Activated T-cell treated with anti-CD3 and anti-CD28 coated beads, Interleukin-2, amount 50 U/mL, for 24 hours (primary cell): ENCODE measurements at regions not wholly inside any gene's neighbourhood (a gene's known extent, or its start where the extent isn't known, plus 50 kb on each side); places are given as distances from the start of the nearest gene placed in this dataset.
"Not testable (repeated sequence)": the region's sequence is repeated elsewhere in the genome, so short reads cannot be mapped to it uniquely, and the experiment has no call there.

Experiments used
- DNase-seq: peaks from one replicate; pipeline ENCODE4 v3.0.0-alpha.2; 2020
- H3K27ac Mint-ChIP-seq: 2 replicates; pipeline ENCODE4 v1.8.0; 2020; ENCODE audit warnings: mild to moderate bottlenecking, mixed read lengths
- H3K27me3 Mint-ChIP-seq: 2 replicates; pipeline ENCODE4 v1.8.0; 2020; ENCODE audit warnings: mixed read lengths
- H3K36me3 Mint-ChIP-seq: 2 replicates; pipeline ENCODE4 v1.8.0; 2020; ENCODE audit warnings: low read depth, mixed read lengths
- H3K4me1 Mint-ChIP-seq: 2 replicates; pipeline ENCODE4 v1.8.0; 2020; ENCODE audit warnings: low read depth, mixed read lengths
- H3K4me3 Mint-ChIP-seq: 2 replicates; pipeline ENCODE4 v1.8.0; 2020; ENCODE audit warnings: mild to moderate bottlenecking, moderate library complexity, mixed read lengths
- H3K9me3 Mint-ChIP-seq: 2 replicates; pipeline ENCODE4 v1.8.0; 2020; ENCODE audit warnings: mixed read lengths

DNA sequence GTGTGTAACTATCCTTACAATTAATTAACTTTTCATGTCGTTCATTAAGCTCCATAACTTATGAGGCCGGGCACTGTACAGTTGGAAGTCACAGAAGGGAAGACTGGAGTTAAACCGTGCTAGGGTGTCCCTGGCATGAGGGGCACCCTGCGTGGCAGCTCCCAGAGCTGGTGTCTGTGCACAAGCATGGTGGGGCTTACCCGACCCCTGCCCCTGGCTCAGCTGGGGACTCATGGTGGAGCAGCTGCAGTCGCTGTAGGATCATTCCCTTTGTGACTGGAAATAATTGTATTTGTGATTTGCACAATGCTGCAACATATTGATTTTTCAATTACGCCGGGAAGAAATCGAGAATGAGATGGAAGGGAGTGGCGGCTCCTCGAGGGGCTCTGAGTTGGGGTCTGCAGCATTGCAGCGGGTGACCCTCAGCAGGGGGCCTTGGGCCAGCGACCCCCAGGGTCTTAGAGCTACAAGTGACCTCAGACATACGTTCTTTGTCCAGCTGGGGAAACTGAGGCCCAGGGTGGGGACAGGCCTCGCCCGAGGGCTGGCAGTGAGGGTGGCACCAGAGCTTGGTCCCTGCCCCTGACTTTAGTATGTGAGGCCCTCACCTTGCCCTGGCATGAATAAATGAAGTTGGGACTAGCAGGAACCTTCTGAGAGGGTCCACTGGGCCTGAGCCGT lies 125.4 kb downstream of the KIF26A start:
- no peaks in the 10 kb centered on the region for H3K4me1 Mint-ChIP-seq

DNA sequence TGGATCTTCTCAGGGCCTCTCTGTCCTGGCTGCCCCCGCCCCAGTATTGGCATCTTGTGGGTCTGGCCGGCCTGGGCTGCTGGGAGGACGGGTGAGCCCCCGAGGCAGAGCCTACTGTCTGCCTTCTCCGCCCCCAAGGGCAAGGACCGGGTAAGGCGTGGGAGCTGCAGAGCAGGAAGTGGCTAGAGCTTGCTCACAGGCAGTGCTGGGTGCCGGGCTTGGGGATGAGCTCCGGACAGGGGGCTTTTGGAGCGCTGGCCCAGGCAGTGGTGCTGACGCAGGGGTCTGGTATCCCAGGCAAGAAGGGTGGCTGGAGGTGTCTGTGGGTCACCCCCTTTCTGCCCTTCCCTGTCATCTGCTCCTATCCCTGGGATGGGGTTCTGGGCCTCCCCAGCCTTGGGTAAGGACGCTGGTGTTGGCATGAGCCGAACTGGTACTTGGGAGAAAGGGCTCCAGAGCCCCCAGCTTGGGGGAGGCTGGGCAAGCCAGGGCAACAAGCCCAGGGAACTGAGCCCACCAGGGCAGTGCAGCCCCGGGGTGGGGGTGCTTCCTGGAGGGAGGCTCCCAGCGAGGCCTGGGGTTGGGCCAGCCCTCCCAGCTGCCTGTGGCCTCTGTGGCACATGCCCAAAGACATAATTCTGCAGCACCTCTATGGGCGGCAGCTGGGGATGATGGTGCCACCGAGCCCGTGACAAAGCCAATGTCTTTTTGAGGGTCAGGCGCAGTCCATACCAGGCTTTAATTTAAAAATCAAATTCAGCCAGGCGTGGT lies 126.3 kb downstream of the KIF26A start:
- Mint-ChIP-seq H3K27me3 (no peaks in the 10 kb centered on the region), H3K4me1 (no peaks in the 10 kb centered on the region), H3K4me3 (no peak overlapping the region), H3K36me3 (no peaks in the 10 kb centered on the region), H3K9me3 (peaks cover 3% of the 10 kb centered on the region), H3K27ac (no peak overlapping the region)
- DNase-seq = peak; percentile 11

More for the DNA sequence above, 125.4 kb downstream of the KIF26A start:
- Mint-ChIP-seq H3K9me3 (peaks cover 3% of the 10 kb centered on the region), H3K27ac (no peak overlapping the region), H3K27me3 (peaks cover 2% of the 10 kb centered on the region), H3K4me3 (no peak overlapping the region), H3K36me3 (no peaks in the 10 kb centered on the region)
- peak; percentile 11 for DNase-seq

DNA sequence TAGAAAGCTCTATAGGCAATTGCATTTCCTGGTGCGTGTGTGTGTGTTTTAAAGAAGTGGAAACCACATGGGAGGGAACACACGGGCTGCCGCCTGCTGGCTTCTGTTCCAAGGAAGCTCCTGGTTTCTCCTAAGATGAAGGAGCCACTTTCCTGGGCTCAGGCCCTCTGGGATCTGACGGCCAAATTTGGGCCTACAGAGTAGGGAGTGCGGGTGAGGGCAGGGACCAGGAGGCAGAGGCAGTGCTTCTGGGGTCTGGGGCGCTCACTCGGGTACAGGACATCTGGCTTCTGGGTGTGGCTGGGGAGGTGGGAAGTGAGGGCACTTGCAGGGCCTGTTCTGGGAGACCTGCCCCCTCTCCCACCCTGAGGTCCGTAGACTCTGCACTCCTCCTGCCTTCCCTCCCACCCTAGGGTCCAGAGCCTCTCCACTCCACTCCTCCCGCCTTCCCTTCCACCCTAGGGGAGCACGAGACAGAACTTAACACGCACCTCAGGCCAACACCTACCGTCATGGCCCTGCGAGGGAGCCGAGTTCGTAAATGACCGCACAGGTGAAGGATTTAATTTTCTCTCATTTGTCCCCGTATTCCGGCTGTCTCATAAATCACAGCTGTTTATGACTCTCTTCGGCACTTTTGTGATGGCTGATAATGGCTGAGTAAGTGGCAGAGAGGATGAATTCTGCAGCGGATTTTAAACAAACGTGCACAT lies 127.7 kb downstream of the KIF26A start:
- peak; percentile 19 for DNase-seq
- Mint-ChIP-seq H3K27me3 (no peaks in the 10 kb centered on the region), H3K36me3 (no peaks in the 10 kb centered on the region), H3K9me3 (no peaks in the 10 kb centered on the region), H3K4me3 (no peak overlapping the region), H3K27ac (no peak overlapping the region), H3K4me1 (no peaks in the 10 kb centered on the region)

DNA sequence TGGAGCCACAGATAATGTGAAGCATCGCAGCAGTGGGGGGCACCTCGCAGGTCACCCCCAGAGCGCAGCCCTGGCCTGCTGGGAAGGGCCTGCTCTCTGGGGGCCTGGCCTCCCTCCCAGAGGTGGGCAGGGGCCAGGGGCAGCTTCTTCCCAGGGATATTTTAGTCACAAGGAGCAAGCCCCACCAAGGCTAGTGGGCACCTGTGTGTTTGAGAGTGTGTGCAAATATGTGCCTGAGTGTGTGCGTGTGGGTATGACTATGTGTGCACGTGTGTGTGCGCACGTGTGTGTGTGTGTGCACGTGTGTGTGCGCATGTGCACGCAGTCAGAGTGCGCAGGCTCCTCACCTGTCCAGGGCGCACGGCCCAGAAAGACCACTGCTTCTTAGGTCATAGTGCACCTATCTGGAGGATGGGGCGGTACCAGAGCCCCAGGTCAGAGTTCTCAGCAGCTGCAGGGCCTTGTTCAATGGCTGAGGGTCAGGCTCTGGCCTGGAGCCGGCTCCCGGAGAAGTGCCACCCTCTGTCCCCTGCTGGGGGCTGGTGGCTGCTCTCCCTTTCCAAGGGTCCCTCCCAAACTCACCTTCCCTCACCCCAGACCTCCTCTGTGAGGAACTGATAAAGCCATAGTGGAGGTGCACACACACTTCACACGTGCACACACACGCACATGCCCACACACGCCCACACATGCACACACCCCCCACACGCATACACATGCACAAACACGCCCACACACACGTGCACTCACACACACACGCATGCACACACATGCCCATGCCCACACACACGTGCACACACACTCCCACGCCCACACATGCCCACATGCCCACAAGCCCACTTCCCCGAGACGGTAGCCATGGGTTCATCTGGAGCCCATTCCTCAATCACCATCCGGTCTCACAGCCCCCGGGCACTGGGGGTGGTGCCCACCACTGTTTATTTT lies 128.5 kb downstream of the KIF26A start:
- Mint-ChIP-seq H3K36me3 (no peaks in the 10 kb centered on the region), H3K4me3 (no peak overlapping the region), H3K4me1 (no peaks in the 10 kb centered on the region), H3K9me3 (no peaks in the 10 kb centered on the region), H3K27ac (no peak overlapping the region), H3K27me3 (no peaks in the 10 kb centered on the region)
- peak; percentile 12 for DNase-seq

DNA sequence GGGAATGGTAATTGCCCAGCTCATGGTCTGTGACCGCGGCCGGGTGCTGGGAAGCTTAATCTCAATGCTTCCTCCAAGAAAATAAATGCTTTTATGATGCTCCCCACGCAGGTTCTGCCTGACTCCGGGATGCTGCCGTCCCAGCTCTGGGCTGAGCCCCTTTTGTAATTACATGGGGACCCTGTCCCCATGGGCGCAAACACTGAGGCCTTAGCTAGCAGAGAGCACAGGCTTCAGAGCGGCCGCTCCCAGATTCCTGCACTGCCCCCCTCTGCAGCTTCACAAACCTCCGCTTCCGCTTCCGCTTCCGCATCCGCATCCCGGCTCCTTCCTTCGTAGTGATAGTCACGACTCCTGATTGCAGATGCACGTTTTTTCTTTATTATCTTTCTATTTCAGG lies 129.5 kb downstream of the KIF26A start:
- Mint-ChIP-seq H3K36me3 (no peaks in the 10 kb centered on the region), H3K27ac (no peak overlapping the region), H3K9me3 (no peaks in the 10 kb centered on the region), H3K4me1 (no peaks in the 10 kb centered on the region), H3K4me3 (no peak overlapping the region), H3K27me3 (no peaks in the 10 kb centered on the region)
- DNase-seq = peak; percentile 28

DNA sequence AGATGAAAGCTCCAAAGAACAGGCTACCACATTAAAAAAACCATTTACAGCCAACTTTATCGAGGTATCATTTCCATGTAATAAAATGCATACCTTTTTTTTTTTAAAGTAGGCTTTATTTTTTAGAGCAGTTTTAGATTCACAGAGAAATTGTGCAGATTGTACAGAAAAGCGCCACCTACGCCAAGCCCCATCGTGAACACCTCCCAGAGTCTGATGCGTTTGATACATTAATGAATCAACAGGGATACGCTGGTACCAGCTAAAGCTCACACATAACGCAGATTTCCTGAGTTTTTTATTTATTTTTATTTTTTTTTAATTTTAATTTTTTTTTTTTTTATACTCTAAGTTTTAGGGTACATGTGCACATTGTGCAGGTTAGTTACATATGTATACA lies 129.9 kb downstream of the KIF26A start:
- H3K36me3 Mint-ChIP-seq = no peaks in the 10 kb centered on the region
- no peak for DNase-seq
- no peak overlapping the region for H3K27ac Mint-ChIP-seq
- no peaks in the 10 kb centered on the region for H3K9me3 Mint-ChIP-seq
- no peaks in the 10 kb centered on the region for H3K27me3 Mint-ChIP-seq
- no peak overlapping the region for H3K4me3 Mint-ChIP-seq
- H3K4me1 Mint-ChIP-seq = no peaks in the 10 kb centered on the region

DNA sequence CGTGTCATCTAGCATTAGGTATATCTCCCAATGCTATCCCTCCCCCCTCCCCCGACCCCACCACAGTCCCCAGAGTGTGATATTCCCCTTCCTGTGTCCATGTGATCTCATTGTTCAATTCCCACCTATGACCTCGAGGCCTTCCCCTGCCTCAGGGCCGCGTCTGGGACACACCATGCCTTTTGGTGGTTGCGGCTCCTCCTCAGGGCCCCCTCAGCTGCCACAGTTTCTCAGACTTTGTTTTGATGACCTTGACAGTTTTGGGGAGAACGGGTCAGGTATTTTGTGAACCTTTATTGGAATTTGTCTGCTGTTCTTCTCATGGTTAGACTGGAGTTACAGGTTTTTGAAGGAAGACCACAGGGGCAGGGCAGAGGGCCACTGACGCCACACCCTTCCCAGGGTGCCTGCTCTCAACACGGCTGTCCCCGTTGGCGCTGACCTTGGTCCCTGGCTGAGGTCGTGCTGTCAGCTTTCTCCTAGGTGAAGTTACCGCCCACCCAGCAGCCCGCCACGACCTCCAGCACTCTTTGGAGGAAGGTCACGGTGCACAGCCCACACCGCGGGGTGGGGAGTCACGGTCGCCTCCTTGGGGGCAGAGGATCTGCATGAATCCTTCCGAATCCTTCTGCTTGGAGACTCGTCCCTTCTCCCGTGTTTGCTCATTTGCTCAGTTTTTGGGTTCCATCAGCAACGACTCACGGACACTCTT lies 130.5 kb downstream of the KIF26A start:
- no peaks in the 10 kb centered on the region for H3K9me3 Mint-ChIP-seq
- DNase-seq = no peak
- H3K27ac Mint-ChIP-seq = no peak overlapping the region
- H3K27me3 Mint-ChIP-seq = no peaks in the 10 kb centered on the region
- H3K36me3 Mint-ChIP-seq = no peaks in the 10 kb centered on the region
- H3K4me1 Mint-ChIP-seq = no peaks in the 10 kb centered on the region
- no peak overlapping the region for H3K4me3 Mint-ChIP-seq

DNA sequence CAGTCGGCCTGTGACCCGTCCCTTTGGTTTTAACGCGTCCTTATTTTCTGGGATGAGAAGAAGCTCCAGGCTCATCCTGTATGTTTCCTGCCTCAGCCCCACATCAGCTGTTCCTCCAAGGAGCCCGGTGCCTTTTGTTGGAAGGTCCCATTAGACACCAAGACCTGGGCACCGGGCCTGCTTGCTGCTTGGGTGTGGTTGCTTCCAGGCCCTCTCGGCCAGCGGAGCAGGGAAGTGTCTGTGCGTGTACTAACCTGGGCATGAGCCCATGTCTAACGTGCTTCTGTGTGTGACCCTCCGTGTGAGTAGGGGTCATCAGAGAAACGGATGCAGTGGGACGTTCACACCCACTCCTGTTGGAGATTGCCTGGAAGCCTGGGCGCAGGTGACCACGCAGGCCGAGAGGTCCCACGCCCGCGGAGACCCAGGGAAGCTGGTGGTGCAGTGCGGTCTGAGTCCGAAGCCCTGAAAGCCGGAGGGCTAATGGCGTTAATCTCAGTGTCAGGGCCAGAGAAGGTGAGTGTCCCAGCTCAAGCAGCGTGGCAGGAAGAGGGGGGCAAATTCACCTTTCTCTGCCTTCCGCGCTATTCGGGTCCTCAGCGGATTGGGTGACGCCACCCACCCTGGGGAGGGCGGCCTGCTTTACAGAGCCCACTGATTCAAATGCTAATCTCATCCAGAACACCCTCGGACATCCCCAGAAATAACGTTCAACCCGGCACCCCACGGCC lies 131.3 kb downstream of the KIF26A start:
- not testable (repeated sequence) for H3K4me3 Mint-ChIP-seq, H3K36me3 Mint-ChIP-seq, H3K27ac Mint-ChIP-seq, H3K27me3 Mint-ChIP-seq, H3K9me3 Mint-ChIP-seq, H3K4me1 Mint-ChIP-seq
- peak; percentile 21 for DNase-seq

DNA sequence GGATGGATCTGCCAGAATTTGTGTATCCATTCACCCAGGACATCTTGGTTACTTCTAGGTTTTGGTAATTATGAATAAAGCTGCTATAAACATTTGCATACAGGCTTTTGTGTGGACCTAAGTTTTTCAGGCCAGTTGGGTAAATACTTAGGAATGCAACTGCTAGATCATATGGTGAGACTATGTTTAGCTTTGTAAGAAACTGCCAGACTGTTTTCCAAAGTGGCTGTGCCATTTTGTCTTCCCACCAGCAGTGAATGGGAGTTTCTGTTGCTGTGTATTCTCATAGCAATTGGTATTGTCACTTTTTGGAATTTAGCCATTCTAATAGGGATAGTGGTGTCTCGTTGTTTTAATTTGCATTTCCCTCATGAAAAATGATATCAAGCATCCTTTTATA lies 133.0 kb downstream of the KIF26A start:
- Mint-ChIP-seq H3K9me3 (no peaks in the 10 kb centered on the region), H3K4me3 (no peak overlapping the region), H3K36me3 (no peaks in the 10 kb centered on the region), H3K4me1 (no peaks in the 10 kb centered on the region), H3K27me3 (no peaks in the 10 kb centered on the region), H3K27ac (no peak overlapping the region)
- DNase-seq = no peak

DNA sequence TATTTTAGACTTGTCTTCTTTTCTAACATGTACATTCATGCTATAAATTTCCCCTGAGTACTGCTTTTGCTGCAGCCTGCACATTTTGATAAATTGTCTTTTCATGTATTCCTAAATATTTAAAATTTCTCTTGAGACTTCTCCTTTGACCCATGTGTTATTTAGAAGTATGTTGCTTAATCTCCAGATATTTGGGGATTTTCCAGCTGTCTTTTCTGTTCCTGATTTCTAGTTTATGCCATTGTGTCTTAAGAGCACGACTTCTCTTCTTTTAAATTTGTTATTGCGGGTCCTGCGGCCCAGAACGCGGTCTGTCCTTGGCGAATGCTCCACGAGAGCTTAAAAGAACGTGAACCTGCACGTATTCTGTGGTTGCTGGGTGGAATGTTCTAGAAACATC lies 136.4 kb downstream of the KIF26A start:
- no peak for DNase-seq
- no peak overlapping the region for H3K27ac Mint-ChIP-seq
- no peaks in the 10 kb centered on the region for H3K4me1 Mint-ChIP-seq
- no peak overlapping the region for H3K4me3 Mint-ChIP-seq
- H3K27me3 Mint-ChIP-seq = peaks cover 13% of the 10 kb centered on the region
- no peaks in the 10 kb centered on the region for H3K9me3 Mint-ChIP-seq
- H3K36me3 Mint-ChIP-seq = no peaks in the 10 kb centered on the region

DNA sequence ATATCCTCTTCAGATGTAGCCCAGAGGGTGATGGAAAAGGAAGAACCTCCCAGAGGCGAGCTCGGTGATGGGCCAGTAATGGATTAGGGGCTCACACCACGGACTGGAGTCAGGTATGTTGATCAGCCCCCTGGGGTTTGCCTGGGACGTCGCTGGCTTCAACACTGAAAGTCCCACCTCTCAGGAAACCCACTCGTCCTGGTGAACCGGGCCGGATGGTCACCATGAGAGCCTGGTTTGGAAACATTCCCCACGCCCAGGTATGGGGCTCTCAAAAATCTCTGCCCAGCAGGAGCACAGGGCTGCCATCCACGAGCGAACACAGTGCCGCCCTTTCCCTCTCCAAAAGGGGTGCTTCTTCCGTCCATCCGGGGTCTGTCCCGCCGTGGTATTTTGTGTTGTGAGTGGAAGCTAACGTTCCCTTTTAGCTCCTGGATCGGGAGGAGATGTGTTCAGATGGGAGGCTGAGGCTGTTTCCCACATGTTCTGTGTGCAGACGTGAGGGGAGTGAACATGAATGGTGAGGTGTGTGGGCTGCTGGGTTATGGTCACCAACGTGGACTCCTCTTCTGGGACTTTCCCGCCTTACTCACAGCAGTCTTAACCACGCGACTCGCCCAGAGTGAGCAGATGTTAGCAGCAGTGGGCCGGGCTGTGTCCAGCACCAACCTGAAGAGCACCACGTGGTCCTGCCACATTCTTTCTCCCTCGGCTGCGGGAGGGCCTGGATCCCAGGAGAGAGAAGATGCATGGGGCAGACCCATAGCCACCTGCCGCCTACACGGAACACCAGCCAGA lies 139.2 kb downstream of the KIF26A start:
- DNase-seq = peak; percentile 9

DNA sequence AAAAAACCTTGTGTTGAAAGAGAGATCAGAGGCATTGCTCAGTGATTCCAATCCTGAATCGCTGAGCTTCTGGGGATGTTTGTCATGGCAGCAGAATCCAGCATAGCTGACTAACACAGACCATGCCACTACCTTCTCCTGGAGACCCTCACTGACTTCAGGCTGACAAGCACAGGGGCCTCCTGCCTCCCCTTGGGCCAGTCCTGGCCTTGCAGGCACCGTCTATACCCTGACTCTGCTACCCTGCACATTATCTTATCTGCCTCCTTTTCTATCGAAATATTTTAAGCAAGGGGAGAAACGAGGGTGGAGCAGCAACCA lies 139.8 kb downstream of the KIF26A start:
- Mint-ChIP-seq H3K27ac (no peak overlapping the region), H3K4me3 (no peak overlapping the region), H3K27me3 (peaks cover 20% of the 10 kb centered on the region), H3K9me3 (no peaks in the 10 kb centered on the region), H3K4me1 (no peaks in the 10 kb centered on the region), H3K36me3 (no peaks in the 10 kb centered on the region)
- DNase-seq = no peak

More for the DNA sequence above, 139.2 kb downstream of the KIF26A start:
- no peaks in the 10 kb centered on the region for H3K9me3 Mint-ChIP-seq
- H3K4me1 Mint-ChIP-seq = no peaks in the 10 kb centered on the region
- no peak overlapping the region for H3K4me3 Mint-ChIP-seq
- no peak overlapping the region for H3K27ac Mint-ChIP-seq
- no peaks in the 10 kb centered on the region for H3K36me3 Mint-ChIP-seq
- peaks cover 20% of the 10 kb centered on the region for H3K27me3 Mint-ChIP-seq
